GM23338 (cell line): ENCODE measurements at regions not wholly inside any gene's neighbourhood (a gene's known extent, or its start where the extent isn't known, plus 50 kb on each side); places are given as distances from the start of the nearest gene placed in this dataset.
"Not testable (repeated sequence)": the region's sequence is repeated elsewhere in the genome, so short reads cannot be mapped to it uniquely, and the experiment has no call there.

Experiments used
- CREB1 ChIP-seq: fragments of 250-450 bp; sonication (Bioruptor Pico); IDR thresholded peaks from 2 replicates; pipeline ENCODE4 v1.5.0; 2020; ENCODE audit warnings: low read depth, mild to moderate bottlenecking, moderate library complexity
- EZH2 ChIP-seq: fragments of 200-600 bp; sonication (generic); IDR thresholded peaks from one replicate; pipeline ENCODE4 v1.8.0; 2017; ENCODE audit warnings: antibody characterized with exemption, mild to moderate bottlenecking, low read depth; ENCODE audit not compliant: unreplicated experiment
- EZH2phosphoT487 ChIP-seq: fragments of 200-600 bp; sonication (generic); IDR thresholded peaks from one replicate; pipeline ENCODE4 v1.8.1; 2018; ENCODE audit warnings: antibody characterized with exemption; ENCODE audit not compliant: unreplicated experiment
- JUNB ChIP-seq: IDR thresholded peaks from one replicate; pipeline ENCODE4 v1.6.1; 2016; ENCODE audit warnings: antibody characterized with exemption; ENCODE audit not compliant: unreplicated experiment
- POLR2AphosphoS5 ChIP-seq: IDR thresholded peaks from 2 replicates; pipeline ENCODE4 v1.6.1; 2016; ENCODE audit warnings: antibody characterized with exemption, low read depth
- TF ChIP-seq, protein P1 (sequence below), 2 experiments: fragments of 200-600 bp in 1 of 2; sonication (generic) in 1 of 2; conservative IDR thresholded peaks; 2 replicates each; pipeline versions ENCODE4 v1.5.1 to v1.6.1; 2016 to 2017; ENCODE audit warnings: antibody characterized with exemption in 2 of 2, low read depth in 2 of 2, mild to moderate bottlenecking in 2 of 2, moderate library complexity in 1 of 2
- TF ChIP-seq, protein P2 (sequence below): IDR thresholded peaks from one replicate; pipeline ENCODE4 v1.6.1; 2018; ENCODE audit warnings: antibody characterized with exemption; ENCODE audit not compliant: unreplicated experiment

DNA sequence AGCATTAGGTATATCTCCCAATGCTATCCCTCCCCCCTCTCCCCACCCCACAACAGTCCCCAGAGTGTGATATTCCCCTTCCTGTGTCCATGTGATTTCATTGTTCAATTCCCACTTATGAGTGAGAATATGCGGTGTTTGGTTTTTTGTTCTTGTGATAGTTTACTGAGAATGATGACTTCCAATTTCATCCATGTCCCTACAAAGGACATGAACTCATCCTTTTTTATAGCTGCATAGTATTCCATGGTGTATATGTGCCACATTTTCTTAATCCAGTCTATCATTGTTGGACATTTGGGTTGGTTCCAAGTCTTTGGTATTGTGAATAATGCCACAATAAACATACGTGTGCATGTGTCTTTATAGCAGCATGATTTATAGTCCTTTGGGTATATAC lies 194.6 kb upstream of the WSB1 start:
- not testable (repeated sequence) for TF ChIP-seq EZH2, JUNB, POLR2AphosphoS5, CREB1, EZH2phosphoT487
- TF ChIP-seq, protein P1, sequence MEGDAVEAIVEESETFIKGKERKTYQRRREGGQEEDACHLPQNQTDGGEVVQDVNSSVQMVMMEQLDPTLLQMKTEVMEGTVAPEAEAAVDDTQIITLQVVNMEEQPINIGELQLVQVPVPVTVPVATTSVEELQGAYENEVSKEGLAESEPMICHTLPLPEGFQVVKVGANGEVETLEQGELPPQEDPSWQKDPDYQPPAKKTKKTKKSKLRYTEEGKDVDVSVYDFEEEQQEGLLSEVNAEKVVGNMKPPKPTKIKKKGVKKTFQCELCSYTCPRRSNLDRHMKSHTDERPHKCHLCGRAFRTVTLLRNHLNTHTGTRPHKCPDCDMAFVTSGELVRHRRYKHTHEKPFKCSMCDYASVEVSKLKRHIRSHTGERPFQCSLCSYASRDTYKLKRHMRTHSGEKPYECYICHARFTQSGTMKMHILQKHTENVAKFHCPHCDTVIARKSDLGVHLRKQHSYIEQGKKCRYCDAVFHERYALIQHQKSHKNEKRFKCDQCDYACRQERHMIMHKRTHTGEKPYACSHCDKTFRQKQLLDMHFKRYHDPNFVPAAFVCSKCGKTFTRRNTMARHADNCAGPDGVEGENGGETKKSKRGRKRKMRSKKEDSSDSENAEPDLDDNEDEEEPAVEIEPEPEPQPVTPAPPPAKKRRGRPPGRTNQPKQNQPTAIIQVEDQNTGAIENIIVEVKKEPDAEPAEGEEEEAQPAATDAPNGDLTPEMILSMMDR (conservative IDR thresholded peaks at IDR 0.05; ENCODE audit: low read depth in 2 of 2) = not testable (repeated sequence)
- TF ChIP-seq, protein P2, sequence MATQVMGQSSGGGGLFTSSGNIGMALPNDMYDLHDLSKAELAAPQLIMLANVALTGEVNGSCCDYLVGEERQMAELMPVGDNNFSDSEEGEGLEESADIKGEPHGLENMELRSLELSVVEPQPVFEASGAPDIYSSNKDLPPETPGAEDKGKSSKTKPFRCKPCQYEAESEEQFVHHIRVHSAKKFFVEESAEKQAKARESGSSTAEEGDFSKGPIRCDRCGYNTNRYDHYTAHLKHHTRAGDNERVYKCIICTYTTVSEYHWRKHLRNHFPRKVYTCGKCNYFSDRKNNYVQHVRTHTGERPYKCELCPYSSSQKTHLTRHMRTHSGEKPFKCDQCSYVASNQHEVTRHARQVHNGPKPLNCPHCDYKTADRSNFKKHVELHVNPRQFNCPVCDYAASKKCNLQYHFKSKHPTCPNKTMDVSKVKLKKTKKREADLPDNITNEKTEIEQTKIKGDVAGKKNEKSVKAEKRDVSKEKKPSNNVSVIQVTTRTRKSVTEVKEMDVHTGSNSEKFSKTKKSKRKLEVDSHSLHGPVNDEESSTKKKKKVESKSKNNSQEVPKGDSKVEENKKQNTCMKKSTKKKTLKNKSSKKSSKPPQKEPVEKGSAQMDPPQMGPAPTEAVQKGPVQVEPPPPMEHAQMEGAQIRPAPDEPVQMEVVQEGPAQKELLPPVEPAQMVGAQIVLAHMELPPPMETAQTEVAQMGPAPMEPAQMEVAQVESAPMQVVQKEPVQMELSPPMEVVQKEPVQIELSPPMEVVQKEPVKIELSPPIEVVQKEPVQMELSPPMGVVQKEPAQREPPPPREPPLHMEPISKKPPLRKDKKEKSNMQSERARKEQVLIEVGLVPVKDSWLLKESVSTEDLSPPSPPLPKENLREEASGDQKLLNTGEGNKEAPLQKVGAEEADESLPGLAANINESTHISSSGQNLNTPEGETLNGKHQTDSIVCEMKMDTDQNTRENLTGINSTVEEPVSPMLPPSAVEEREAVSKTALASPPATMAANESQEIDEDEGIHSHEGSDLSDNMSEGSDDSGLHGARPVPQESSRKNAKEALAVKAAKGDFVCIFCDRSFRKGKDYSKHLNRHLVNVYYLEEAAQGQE = not testable (repeated sequence)
